BJ (cell line): ENCODE measurements at regions not wholly inside any gene's neighbourhood (a gene's known extent, or its start where the extent isn't known, plus 50 kb on each side); places are given as distances from the start of the nearest gene placed in this dataset.
"Not testable (repeated sequence)": the region's sequence is repeated elsewhere in the genome, so short reads cannot be mapped to it uniquely, and the experiment has no call there.

Experiments
- CTCF ChIA-PET: fragments of 350-600 bp; formaldehyde crosslinking; extraction: SDS; loops from one replicate; lab custom pipeline; 2021; ENCODE audit warnings: antibody characterized with exemption, inconsistent platforms; lab: Yijun Ruan, JAX
- POLR2A ChIA-PET: fragments of 300-600 bp; sonication (Branson Sonifier 250); formaldehyde crosslinking; extraction: SDS; loops from one replicate; lab custom pipeline; 2021; ENCODE audit warnings: antibody characterized with exemption; lab: Charles Lee
- DNase-seq: peaks from one replicate; pipeline ENCODE4 v3.0.0-alpha.2; 2011; ENCODE audit warnings: low read depth
- H3K27me3 ChIP-seq: 2 replicates; pipeline ENCODE4 v1.6.0; 2011; ENCODE audit warnings: low read length; ENCODE audit not compliant: control insufficient read depth, insufficient read depth
- H3K36me3 ChIP-seq: 2 replicates; pipeline ENCODE4 v1.5.1; 2011; ENCODE audit warnings: low read length; ENCODE audit not compliant: control insufficient read depth, insufficient read depth
- H3K4me3 ChIP-seq: 2 replicates; pipeline ENCODE4 v1.5.1; 2011; ENCODE audit warnings: low read depth, mild to moderate bottlenecking, control low read depth, low read length
- TF ChIP-seq, protein P1 (sequence below): IDR thresholded peaks from 2 replicates; pipeline ENCODE4 v1.5.1; 2011; ENCODE audit warnings: low read depth, mild to moderate bottlenecking, control low read depth, inconsistent platforms, low read length, moderate library complexity; ENCODE audit not compliant: insufficient read depth

DNA sequence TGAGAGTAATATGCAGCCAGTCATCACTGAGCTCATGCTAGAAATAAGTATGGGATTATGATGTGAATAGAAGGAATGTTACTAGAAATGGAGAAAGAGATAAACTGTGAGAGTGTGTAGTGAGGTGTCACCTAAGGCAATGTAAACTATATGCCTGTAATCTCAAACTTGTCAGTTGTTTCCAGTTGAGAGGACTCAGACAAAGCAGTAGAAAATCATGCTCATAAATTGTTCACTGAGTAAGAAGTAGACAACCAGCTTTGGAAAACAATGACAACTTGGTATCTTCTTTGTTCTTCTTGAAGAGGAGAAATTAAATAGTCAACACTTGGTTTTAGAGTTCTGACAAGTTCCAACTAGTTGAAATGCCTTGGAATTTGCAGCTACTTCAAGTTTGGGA is 148.5 kb upstream of the OR4E1 start:
- ChIA-PET POLR2A (no interaction called here), CTCF (no interaction called here)

DNA sequence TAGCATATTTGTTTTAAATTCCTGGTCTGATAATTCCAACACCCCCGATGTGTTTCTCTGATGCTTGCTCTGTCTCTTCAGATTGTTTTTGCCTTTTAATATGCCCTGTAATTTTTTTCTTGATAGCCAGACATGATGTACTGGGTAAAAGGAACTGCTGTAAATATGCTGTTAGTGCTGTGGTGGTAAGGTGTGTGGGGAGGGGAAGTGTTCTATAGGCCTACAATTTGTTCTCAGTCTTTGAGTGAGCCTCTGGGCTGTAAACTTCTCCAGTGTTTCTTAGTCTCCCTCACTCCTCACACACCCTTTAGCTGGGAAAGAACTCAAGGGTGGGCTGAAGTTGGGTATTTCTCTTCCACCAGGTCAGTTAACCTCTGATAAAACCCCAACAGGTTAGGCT is 147.0 kb upstream of the OR4E1 start:
- POLR2A ChIA-PET: no interaction called here
- CTCF ChIA-PET: interaction anchor here (0.9 kb wide), 1 partner anchor 20 kb away, joined by 3 read pairs; no protein-coding TSS in a partner anchor
- TF ChIP-seq, protein P1, sequence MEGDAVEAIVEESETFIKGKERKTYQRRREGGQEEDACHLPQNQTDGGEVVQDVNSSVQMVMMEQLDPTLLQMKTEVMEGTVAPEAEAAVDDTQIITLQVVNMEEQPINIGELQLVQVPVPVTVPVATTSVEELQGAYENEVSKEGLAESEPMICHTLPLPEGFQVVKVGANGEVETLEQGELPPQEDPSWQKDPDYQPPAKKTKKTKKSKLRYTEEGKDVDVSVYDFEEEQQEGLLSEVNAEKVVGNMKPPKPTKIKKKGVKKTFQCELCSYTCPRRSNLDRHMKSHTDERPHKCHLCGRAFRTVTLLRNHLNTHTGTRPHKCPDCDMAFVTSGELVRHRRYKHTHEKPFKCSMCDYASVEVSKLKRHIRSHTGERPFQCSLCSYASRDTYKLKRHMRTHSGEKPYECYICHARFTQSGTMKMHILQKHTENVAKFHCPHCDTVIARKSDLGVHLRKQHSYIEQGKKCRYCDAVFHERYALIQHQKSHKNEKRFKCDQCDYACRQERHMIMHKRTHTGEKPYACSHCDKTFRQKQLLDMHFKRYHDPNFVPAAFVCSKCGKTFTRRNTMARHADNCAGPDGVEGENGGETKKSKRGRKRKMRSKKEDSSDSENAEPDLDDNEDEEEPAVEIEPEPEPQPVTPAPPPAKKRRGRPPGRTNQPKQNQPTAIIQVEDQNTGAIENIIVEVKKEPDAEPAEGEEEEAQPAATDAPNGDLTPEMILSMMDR: no peak
- Histone ChIP-seq H3K4me3 (no peak overlapping the region), H3K36me3 (no peaks in the 10 kb centered on the region), H3K27me3 (no peaks in the 10 kb centered on the region)
- DNase-seq: no peak

More for the DNA sequence above, 148.5 kb upstream of the OR4E1 start:
- Histone ChIP-seq H3K27me3 (no peaks in the 10 kb centered on the region), H3K36me3 (no peaks in the 10 kb centered on the region), H3K4me3 (no peak overlapping the region)
- TF ChIP-seq, protein P1: no peak
- no peak for DNase-seq

DNA sequence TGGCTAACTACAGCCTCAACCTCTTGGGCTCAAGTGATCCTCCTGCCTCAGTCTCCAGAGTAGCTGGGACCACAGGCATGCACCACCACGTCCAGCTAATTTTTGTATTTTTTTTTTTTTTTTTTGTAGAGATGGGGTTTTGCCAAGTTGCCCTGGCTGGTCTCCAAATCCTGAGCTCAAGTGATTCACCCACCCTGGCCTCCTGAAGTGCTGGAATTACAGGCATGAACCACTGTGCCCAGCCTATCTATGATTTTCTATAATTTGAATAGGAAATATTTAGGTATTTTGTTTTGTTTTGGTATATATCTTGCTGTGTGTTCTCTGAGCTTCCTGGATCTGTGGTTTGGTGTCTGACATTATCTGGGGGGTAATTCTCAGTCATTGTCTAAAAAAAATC is 146.3 kb upstream of the OR4E1 start:
- H3K4me3 ChIP-seq, H3K27me3 ChIP-seq, POLR2A ChIA-PET, H3K36me3 ChIP-seq, DNase-seq: not testable (repeated sequence)
- CTCF ChIA-PET: interaction anchor here (0.9 kb wide), 1 partner anchor 21 kb away, joined by 3 read pairs; no protein-coding TSS in a partner anchor

DNA sequence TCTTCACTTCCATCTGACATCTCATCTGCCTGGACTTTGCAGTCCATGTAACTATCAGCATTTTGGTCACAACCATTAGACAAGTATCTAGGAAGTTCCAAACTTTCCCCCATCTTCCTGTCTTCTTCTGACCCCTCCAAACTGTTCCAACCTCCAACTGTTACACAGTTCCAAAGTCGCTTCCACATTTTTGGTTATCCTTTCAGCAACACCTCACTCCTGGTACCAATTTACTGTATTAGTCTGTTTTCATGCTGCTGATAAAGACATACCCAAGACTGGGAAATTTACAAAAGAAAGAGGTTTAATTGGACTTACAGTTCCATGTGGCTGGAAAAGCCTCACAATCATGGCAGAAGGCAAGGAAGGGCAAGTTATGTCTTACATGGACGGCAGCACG is 143.4 kb upstream of the OR4E1 start:
- CTCF ChIA-PET, H3K36me3 ChIP-seq, POLR2A ChIA-PET, DNase-seq, H3K27me3 ChIP-seq, H3K4me3 ChIP-seq: not testable (repeated sequence)

DNA sequence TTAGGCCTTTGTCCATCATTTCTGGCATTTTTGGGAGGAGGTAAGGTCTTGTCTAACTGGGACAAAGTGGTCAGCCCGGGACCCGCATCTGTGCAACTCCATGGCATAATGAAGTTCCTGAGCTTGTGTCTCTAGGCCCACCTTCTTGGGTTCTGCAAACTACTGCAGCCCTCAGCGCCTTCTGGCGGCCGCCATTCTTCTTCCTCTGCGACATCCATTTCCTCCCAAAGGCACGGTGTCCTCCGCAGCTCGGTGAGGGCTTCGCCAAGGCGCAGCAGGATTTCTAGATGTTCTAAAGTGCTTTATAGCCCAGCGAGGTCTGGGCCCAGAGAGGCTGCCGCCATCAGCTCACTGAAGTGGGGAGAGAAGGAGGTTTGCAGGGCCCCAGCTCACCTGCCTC is 134.4 kb upstream of the OR4E1 start:
- Histone ChIP-seq H3K4me3 (no peak overlapping the region), H3K27me3 (no peaks in the 10 kb centered on the region), H3K36me3 (no peaks in the 10 kb centered on the region)
- DNase-seq: no peak
- TF ChIP-seq, protein P1: no peak
- ChIA-PET POLR2A (no interaction called here), CTCF (no interaction called here)

DNA sequence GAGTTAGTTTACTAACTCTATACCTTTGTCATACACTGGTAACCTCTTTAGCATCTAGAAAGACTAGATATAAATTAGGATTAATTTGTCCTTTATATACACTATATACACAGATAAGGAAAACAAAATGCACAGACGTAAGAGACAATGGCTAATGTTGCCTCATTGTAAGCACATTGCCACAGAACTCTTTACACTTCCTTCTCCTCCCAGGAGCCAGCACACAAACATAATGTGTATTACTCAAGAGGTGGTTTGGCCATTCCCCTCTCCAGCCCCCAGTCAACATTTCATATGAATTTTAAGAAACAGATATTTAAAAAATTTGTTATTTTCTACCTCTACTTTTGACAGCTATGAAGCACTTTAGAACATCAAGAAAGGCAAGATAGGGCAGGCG is 131.4 kb upstream of the OR4E1 start:
- no peak overlapping the region for H3K4me3 ChIP-seq
- TF ChIP-seq, protein P1: no peak
- DNase-seq: no peak
- H3K36me3 ChIP-seq: no peaks in the 10 kb centered on the region
- no peaks in the 10 kb centered on the region for H3K27me3 ChIP-seq
- ChIA-PET CTCF (no interaction called here), POLR2A (no interaction called here)
